H1 (cell line): ENCODE measurements at regions not wholly inside any gene's neighbourhood (a gene's known extent, or its start where the extent isn't known, plus 50 kb on each side); places are given as distances from the start of the nearest gene placed in this dataset.

Source experiments
- CTCF ChIA-PET: fragments of 300-600 bp; sonication (Branson Sonifier 250); formaldehyde crosslinking; loops from one replicate; lab custom pipeline; 2021; ENCODE audit not compliant: partially characterized antibody; lab: Charles Lee
- POLR2A ChIA-PET: fragments of 300-600 bp; sonication (Branson Sonifier 250); formaldehyde crosslinking; loops from one replicate; lab custom pipeline; 2021; ENCODE audit warnings: inconsistent platforms; ENCODE audit not compliant: partially characterized antibody; lab: Charles Lee
- DNase-seq, 2 experiments: peaks; one replicate each; pipeline versions ENCODE4 v3.0.0 to v3.0.0-alpha.2; 2010 to 2022; ENCODE audit warnings: low spot score in 2 of 2, low read depth in 1 of 2, mixed read lengths in 1 of 2
- FAIRE-seq: peaks from 2 replicates; lab custom pipeline; 2011; peaks lifted over from hg19 to GRCh38; lab: Jason Lieb, UNC
- H2AFZ ChIP-seq: 2 replicates; pipeline ENCODE4 v1.8.1; 2012; ENCODE audit warnings: low read length, inconsistent platforms
- H2AK5ac ChIP-seq: 2 replicates; pipeline ENCODE4 v1.6.1; 2013; ENCODE audit warnings: low read depth, low read length
- H2BK120ac ChIP-seq: replicated peaks from 2 replicates; pipeline ENCODE3; 2013; ENCODE audit warnings: low read depth, low read length, inconsistent platforms
- H2BK12ac ChIP-seq: 2 replicates; pipeline ENCODE4 v1.6.1; 2013; ENCODE audit warnings: low read depth, low read length
- H2BK15ac ChIP-seq: 2 replicates; pipeline ENCODE4 v1.6.1; 2013; ENCODE audit warnings: low read length
- H2BK20ac ChIP-seq: 2 replicates; pipeline ENCODE4 v1.6.1; 2013; ENCODE audit warnings: low read length
- H2BK5ac ChIP-seq: 2 replicates; pipeline ENCODE4 v1.6.1; 2013; ENCODE audit warnings: low read depth, low read length
- H3K14ac ChIP-seq: 2 replicates; pipeline ENCODE4 v1.6.1; 2013; ENCODE audit warnings: inconsistent platforms; ENCODE audit not compliant: insufficient read length
- H3K18ac ChIP-seq: 2 replicates; pipeline ENCODE4 v1.6.1; 2013; ENCODE audit warnings: low read length; ENCODE audit errors: extremely low read depth
- H3K23ac ChIP-seq: 2 replicates; pipeline ENCODE4 v1.6.1; 2013; ENCODE audit warnings: inconsistent platforms; ENCODE audit not compliant: insufficient read length
- H3K23me2 ChIP-seq: 2 replicates; pipeline ENCODE4 v1.6.1; 2013; ENCODE audit warnings: low read depth, low read length
- H3K27ac ChIP-seq: 2 replicates; pipeline ENCODE4 v1.6.1; 2011; ENCODE audit warnings: low read depth, low read length, inconsistent platforms
- H3K27me3 ChIP-seq, 4 experiments: replicated peaks in 1 of 4; 1 replicate in 1 of 4; 2 replicates in 3 of 4; pipeline versions ENCODE4 v1.6.1 to v1.8.1; 2011 to 2013; ENCODE audit warnings: low read length in 3 of 4, mild to moderate bottlenecking in 3 of 4, inconsistent platforms in 2 of 4, mixed read lengths in 2 of 4, moderate library complexity in 1 of 4; ENCODE audit not compliant: control insufficient read depth in 3 of 4, insufficient read depth in 3 of 4; ENCODE audit errors: extremely low read depth in 1 of 4
- H3K36me3 ChIP-seq, 4 experiments: 2 replicates each; pipeline versions ENCODE4 v1.6.1 to v1.8.1; 2011 to 2013; ENCODE audit warnings: mild to moderate bottlenecking in 4 of 4, low read length in 3 of 4, moderate library complexity in 2 of 4, control low read depth in 1 of 4, inconsistent platforms in 1 of 4; ENCODE audit not compliant: insufficient read depth in 4 of 4, control insufficient read depth in 2 of 4
- H3K4ac ChIP-seq: replicated peaks from 2 replicates; pipeline ENCODE3; 2013; ENCODE audit warnings: low read length, low read depth, mixed read lengths, inconsistent platforms; ENCODE audit not compliant: insufficient read length
- H3K4me1 ChIP-seq, 4 experiments: replicated peaks in 1 of 4; 1 replicate in 1 of 4; 2 replicates in 3 of 4; pipeline versions ENCODE4 v1.6.1 to v1.8.1; 2011 to 2013; ENCODE audit warnings: low read length in 3 of 4, inconsistent platforms in 2 of 4, mixed read lengths in 1 of 4; ENCODE audit not compliant: insufficient read depth in 4 of 4, control insufficient read depth in 3 of 4
- H3K4me2 ChIP-seq, 2 experiments: 2 replicates each; pipeline versions ENCODE4 v1.6.1 to v1.8.1; 2011 to 2013; ENCODE audit warnings: low read depth in 2 of 2, low read length in 2 of 2, control low read depth in 1 of 2, inconsistent platforms in 1 of 2, mild to moderate bottlenecking in 1 of 2; ENCODE audit not compliant: insufficient read depth in 1 of 2
- H3K4me3 ChIP-seq, 4 experiments: fragments of 200-600, 300-600 bp in 1 of 4; sonication (generic), shearing (Covaris generic), sonication (Bioruptor Twin) in 1 of 4; 2 replicates each; pipeline versions ENCODE4 v1.5.1 to v1.8.1; 2011 to 2016; ENCODE audit warnings: low read length in 4 of 4, low read depth in 3 of 4, control low read depth in 2 of 4, inconsistent platforms in 2 of 4, mild to moderate bottlenecking in 2 of 4, mixed read lengths in 1 of 4, moderate library complexity in 1 of 4; ENCODE audit not compliant: insufficient read depth in 2 of 4; ENCODE audit errors: extremely low read depth in 1 of 4
- H3K56ac ChIP-seq: replicated peaks from 2 replicates; pipeline ENCODE3; 2013; ENCODE audit warnings: low read depth, mild to moderate bottlenecking, mixed read lengths, low read length, inconsistent platforms; ENCODE audit not compliant: insufficient read length
- H3K79me1 ChIP-seq: 2 replicates; pipeline ENCODE4 v1.6.1; 2013; ENCODE audit warnings: low read depth, low read length, control low read depth
- H3K79me2 ChIP-seq, 2 experiments: 2 replicates each; pipeline versions ENCODE4 v1.6.1 to v1.8.1; 2012 to 2013; ENCODE audit warnings: low read length in 2 of 2, mild to moderate bottlenecking in 2 of 2, inconsistent platforms in 1 of 2; ENCODE audit not compliant: insufficient read depth in 2 of 2, control insufficient read depth in 1 of 2
- H3K9ac ChIP-seq, 4 experiments: replicated peaks in 1 of 4; 1 replicate in 1 of 4; 2 replicates in 3 of 4; pipeline versions ENCODE4 v1.6.1 to v1.8.1; 2011 to 2013; ENCODE audit warnings: low read depth in 3 of 4, low read length in 3 of 4, control low read depth in 2 of 4, mild to moderate bottlenecking in 2 of 4, moderate library complexity in 2 of 4, inconsistent platforms in 1 of 4; ENCODE audit errors: extremely low read depth in 1 of 4
- H3K9me3 ChIP-seq, 2 experiments: 2 replicates each; pipeline versions ENCODE4 v1.6.1 to v1.8.1; 2012 to 2013; ENCODE audit warnings: mild to moderate bottlenecking in 2 of 2, moderate library complexity in 2 of 2, control low read depth in 1 of 2, inconsistent platforms in 1 of 2, low read depth in 1 of 2, low read length in 1 of 2, mixed read lengths in 1 of 2; ENCODE audit not compliant: insufficient read depth in 2 of 2
- H4K20me1 ChIP-seq, 2 experiments: replicated peaks in 1 of 2; 2 replicates each; pipeline versions ENCODE3 to v1.8.1; 2011 to 2013; ENCODE audit warnings: inconsistent platforms in 2 of 2, low read length in 2 of 2, mild to moderate bottlenecking in 1 of 2; ENCODE audit not compliant: insufficient read depth in 2 of 2, control insufficient read depth in 1 of 2
- H4K5ac ChIP-seq: 2 replicates; pipeline ENCODE4 v1.6.1; 2013; ENCODE audit warnings: low read length, low read depth, mixed read lengths, inconsistent platforms; ENCODE audit not compliant: insufficient read length
- H4K8ac ChIP-seq: 2 replicates; pipeline ENCODE4 v1.8.0; 2013; ENCODE audit warnings: mild to moderate bottlenecking, moderate library complexity, low read length, inconsistent platforms; ENCODE audit not compliant: insufficient read depth; ENCODE audit errors: extremely low read depth
- H4K91ac ChIP-seq: replicated peaks from 2 replicates; pipeline ENCODE3; 2013; ENCODE audit warnings: low read length, mixed read lengths, inconsistent platforms; ENCODE audit not compliant: insufficient read length
- BACH1 ChIP-seq: IDR thresholded peaks from 2 replicates; pipeline ENCODE4 v1.6.1; 2012; ENCODE audit warnings: low read length, improper control_type of control experiment
- CREB1 ChIP-seq: IDR thresholded peaks from 2 replicates; pipeline ENCODE4 v1.6.1; 2012; ENCODE audit warnings: inconsistent platforms
- EGR1 ChIP-seq: IDR thresholded peaks from 2 replicates; pipeline ENCODE4 v1.6.1; 2011; ENCODE audit warnings: low read depth, low read length, borderline replicate concordance
- GABPA ChIP-seq: IDR thresholded peaks from 2 replicates; pipeline ENCODE4 v1.6.1; 2011; ENCODE audit warnings: mild to moderate bottlenecking, low read length, moderate library complexity, borderline replicate concordance; ENCODE audit not compliant: insufficient read depth
- JUND ChIP-seq: IDR thresholded peaks from 2 replicates; pipeline ENCODE4 v1.6.1; 2011; ENCODE audit warnings: mild to moderate bottlenecking, improper control_type of control experiment, low read length
- KDM1A ChIP-seq: fragments of 200-600, 300-600 bp; sonication (generic); IDR thresholded peaks from 2 replicates; pipeline ENCODE4 v1.7.1; 2016; ENCODE audit warnings: mild to moderate bottlenecking, low read length, borderline replicate concordance
- MAX ChIP-seq: IDR thresholded peaks from 2 replicates; pipeline ENCODE4 v1.6.1; 2012; ENCODE audit warnings: inconsistent platforms
- NANOG ChIP-seq: IDR thresholded peaks from 2 replicates; pipeline ENCODE4 v1.6.1; 2011; ENCODE audit warnings: low read length, low read depth, mild to moderate bottlenecking, inconsistent platforms; ENCODE audit not compliant: insufficient read depth, poor library complexity, severe bottlenecking
- RAD21 ChIP-seq, 2 experiments: IDR thresholded peaks in 1 of 2; conservative IDR thresholded peaks in 1 of 2; 2 replicates each; pipeline ENCODE4 v1.6.1; 2011; ENCODE audit warnings: low read depth in 2 of 2, low read length in 2 of 2, improper control_type of control experiment in 1 of 2, inconsistent platforms in 1 of 2, mild to moderate bottlenecking in 1 of 2, moderate library complexity in 1 of 2
- RXRA ChIP-seq: IDR thresholded peaks from 2 replicates; pipeline ENCODE4 v1.6.1; 2011; ENCODE audit warnings: low read depth, mild to moderate bottlenecking, low read length, moderate library complexity; ENCODE audit not compliant: insufficient read depth
- TCF12 ChIP-seq: IDR thresholded peaks from 2 replicates; pipeline ENCODE4 v1.6.1; 2011; ENCODE audit warnings: low read depth, mild to moderate bottlenecking, low read length
- WGBS, 2 experiments: shearing (Covaris generic) in 1 of 2; methylation state at CpG; one replicate each; pipeline versions ENCODE4 v1.1.6 to v1.1.7; 2013 to 2015; ENCODE audit warnings: low lambda C conversion rate in 2 of 2, mixed read lengths in 2 of 2, inconsistent platforms in 1 of 2, low coverage in 1 of 2, missing lambda C conversion rate in 1 of 2; ENCODE audit not compliant: insufficient replicate concordance in 2 of 2, insufficient coverage in 1 of 2, insufficient read length in 1 of 2; ENCODE audit errors: extremely low coverage in 1 of 2, missing lambda C conversion rate in 1 of 2; 5-methylcytosine and 5-hydroxymethylcytosine counted together

GRCh38 chr12:68422956-68423574, 90.9 kb upstream of the MDM1 start:
- 85% methylated on average over 7 of the region's 7 CpGs; no CpG with 5 or more reads in 1 of the 2 experiments for WGBS, 2 experiments
- Histone ChIP-seq H4K20me1 (no peaks in the 10 kb centered on the region), H2BK5ac (0 out of 2 replicates have a peak overlapping the region, but pooled peaks have one; percentile 44), H2BK120ac (no peak overlapping the region), H2AK5ac (no peak overlapping the region), H3K14ac (no peak overlapping the region), H2BK12ac (0 out of 2 replicates have a peak overlapping the region, but pooled peaks have one; percentile 4), H3K23ac (no peak overlapping the region), H2BK20ac (no peak overlapping the region), H4K8ac (no peak overlapping the region), H3K23me2 (no peaks in the 10 kb centered on the region), H3K27ac (no peak overlapping the region), H3K36me3 (no peaks in the 10 kb centered on the region), H3K27me3 (no peaks in the 10 kb centered on the region), H3K79me1 (no peaks in the 10 kb centered on the region), H3K4me2 (no peak overlapping the region), H3K4me3 (no peak overlapping the region), H3K4me1 (peaks cover 0 to 8% (median 0%) of the 10 kb centered on the region in 4 experiments; a peak in 3 of 7 replicates), H2AFZ (no peak overlapping the region), H3K9me3 (no peaks in the 10 kb centered on the region), H3K79me2 (no peaks in the 10 kb centered on the region), H3K18ac (peak overlapping the region; percentile 24; the same call in 1 of the 2 replicates), H3K4ac (no peak overlapping the region), H3K56ac (no peak overlapping the region), H3K9ac (no peak overlapping the region), H2BK15ac (peak overlapping the region; percentile 61; the same call in 1 of the 2 replicates), H4K5ac (no peak overlapping the region), H4K91ac (no peak overlapping the region)
- DNase-seq (no peak), FAIRE-seq (no peak)
- CTCF ChIA-PET, result interaction anchor here (1.2 kb wide), 1 partner anchor 65 kb away, joined by 3 read pairs; no protein-coding TSS in a partner anchor
- POLR2A ChIA-PET, result no interaction called here
- TF ChIP-seq KDM1A (no peak), CREB1 (no peak), JUND (no peak), RAD21 (IDR thresholded peaks at IDR 0.05 in 1 of 2, conservative IDR thresholded peaks at IDR 0.05 in 1 of 2; ENCODE audit: low read depth in 2 of 2, low read length in 2 of 2) (no peak), RXRA (no peak), TCF12 (no peak), MAX (no peak), NANOG (no peak), BACH1 (no peak), EGR1 (no peak), GABPA (no peak)
